ENCODE measurements at regions not wholly inside any gene's neighbourhood (a gene's known extent, or its start where the extent isn't known, plus 50 kb on each side); places are given as distances from the start of the nearest gene placed in this dataset.
"Not testable (repeated sequence)": the region's sequence is repeated elsewhere in the genome, so short reads cannot be mapped to it uniquely, and the experiment has no call there.

- DNase-seq (ENCODE audit: low read depth), result no peak
Measured at GRCh38 chr4:151519728-151520415, 110.9 kb downstream of the FHIP1A start.

GRCh38 chr4:151522866-151523519 lies 114.0 kb downstream of the FHIP1A start:
- no peak for DNase-seq (ENCODE audit: low read depth)

- no peak for DNase-seq (ENCODE audit: low read depth)
Measured at GRCh38 chr4:151524610-151525009, 115.6 kb downstream of the FHIP1A start.

GRCh38 chr4:151526489-151526888 lies 117.5 kb downstream of the FHIP1A start:
- not testable (repeated sequence) for DNase-seq (ENCODE audit: low read depth)

GRCh38 chr4:151527699-151528098 lies 118.7 kb downstream of the FHIP1A start:
- DNase-seq (ENCODE audit: low read depth), result peak; percentile 67

- no peak for DNase-seq (ENCODE audit: low read depth)
Measured at GRCh38 chr4:151529187-151529586, 120.2 kb downstream of the FHIP1A start.

- peak; percentile 55 for DNase-seq (ENCODE audit: low read depth)
Measured at GRCh38 chr4:151530230-151530629, 121.3 kb downstream of the FHIP1A start.

- no peak for DNase-seq (ENCODE audit: low read depth)
Measured at GRCh38 chr4:151530783-151531182, 121.8 kb downstream of the FHIP1A start.

GRCh38 chr4:151532001-151532708 lies 123.2 kb downstream of the FHIP1A start:
- DNase-seq (ENCODE audit: low read depth), result no peak

GRCh38 chr4:151534195-151534594 lies 125.2 kb downstream of the FHIP1A start:
- DNase-seq (ENCODE audit: low read depth), result no peak

GRCh38 chr4:151535366-151535765 lies 126.4 kb downstream of the FHIP1A start:
- DNase-seq (ENCODE audit: low read depth), result no peak

GRCh38 chr4:151537687-151538086 lies 128.7 kb downstream of the FHIP1A start:
- DNase-seq (ENCODE audit: low read depth), result peak; percentile 18

GRCh38 chr4:151538963-151539362 lies 130.0 kb downstream of the FHIP1A start:
- DNase-seq (ENCODE audit: low read depth), result no peak

GRCh38 chr4:151540728-151541388 lies 131.9 kb downstream of the FHIP1A start:
- peak; percentile 97 for DNase-seq (ENCODE audit: low read depth)

- DNase-seq (ENCODE audit: low read depth), result peak; percentile 83
Measured at GRCh38 chr4:151541389-151542071, 132.6 kb downstream of the FHIP1A start.

GRCh38 chr4:151548708-151549107 lies 139.7 kb downstream of the FHIP1A start:
- no peak for DNase-seq (ENCODE audit: low read depth)

GRCh38 chr4:151549378-151549777 lies 140.4 kb downstream of the FHIP1A start:
- not testable (repeated sequence) for DNase-seq (ENCODE audit: low read depth)

GRCh38 chr4:151553874-151554273 lies 144.9 kb downstream of the FHIP1A start:
- no peak for DNase-seq (ENCODE audit: low read depth)

GRCh38 chr4:151555151-151555945 lies 146.4 kb downstream of the FHIP1A start:
- peak; percentile 42 for DNase-seq (ENCODE audit: low read depth)

- DNase-seq (ENCODE audit: low read depth), result no peak
Measured at GRCh38 chr4:151558496-151559113, 149.6 kb downstream of the FHIP1A start.
